ENCODE measurements at regions not wholly inside any gene's neighbourhood (a gene's known extent, or its start where the extent isn't known, plus 50 kb on each side); places are given as distances from the start of the nearest gene placed in this dataset.

DNA sequence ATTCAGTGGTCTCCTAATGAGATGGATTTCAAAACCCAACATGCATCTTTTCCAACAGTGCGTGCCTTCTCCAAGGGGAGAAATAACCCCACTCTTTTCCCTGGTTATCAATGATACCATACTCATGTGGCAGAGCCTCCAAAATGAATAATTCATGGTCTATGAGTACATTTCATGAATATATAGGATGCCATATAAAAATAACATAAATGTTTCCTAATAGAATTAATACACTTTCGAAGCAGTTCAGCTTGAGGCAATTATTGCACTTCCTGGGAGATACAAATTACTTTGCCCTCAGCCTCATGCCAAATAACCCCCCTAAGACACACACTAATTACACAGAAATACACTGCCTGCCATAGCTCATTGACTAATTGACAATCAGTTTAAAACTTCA lies 318.6 kb downstream of the ZSWIM6 start:
- in situ Hi-C loops (cut with HindIII; ENCODE audit: low sequenced_read_pairs): no loop called here

DNA sequence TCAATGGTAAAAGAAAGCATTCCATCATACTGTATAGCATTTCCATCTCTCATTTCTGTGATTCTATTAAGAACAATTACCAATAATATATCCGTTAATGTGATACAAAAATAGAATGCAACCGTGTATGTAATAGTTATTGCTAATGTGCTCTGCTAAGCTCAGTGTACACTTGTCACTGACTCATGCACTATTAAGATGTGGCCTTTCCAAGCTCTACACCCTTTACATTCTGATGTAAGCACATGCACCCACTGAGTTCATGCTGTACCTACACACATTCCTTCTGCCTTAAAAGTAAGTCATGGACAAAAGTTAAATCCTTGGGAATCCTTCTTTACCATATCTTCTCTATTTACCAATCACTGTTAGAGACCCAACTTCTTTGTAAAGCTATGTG lies 319.1 kb downstream of the ZSWIM6 start:
- in situ Hi-C loops (cut with HindIII; ENCODE audit: low sequenced_read_pairs): no loop called here

DNA sequence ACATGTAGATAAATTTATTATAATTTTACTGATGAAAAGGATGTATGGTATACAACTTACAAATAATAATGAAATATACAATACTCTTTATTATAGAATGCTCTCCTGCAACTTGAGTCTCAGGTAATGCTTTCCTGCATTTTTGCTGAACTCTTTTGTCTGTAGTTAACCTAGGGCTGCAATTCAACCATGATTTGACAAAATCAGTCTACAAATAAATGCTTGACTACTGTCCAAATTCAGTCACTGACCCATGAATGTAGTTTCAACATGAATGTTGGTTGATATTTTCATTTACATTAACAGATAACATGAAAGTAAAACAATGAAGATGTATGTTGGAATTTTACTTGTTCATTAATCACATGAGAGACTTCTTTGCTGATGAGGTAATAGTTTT lies 320.9 kb downstream of the ZSWIM6 start:
- in situ Hi-C loops (cut with HindIII; ENCODE audit: low sequenced_read_pairs): no loop called here

DNA sequence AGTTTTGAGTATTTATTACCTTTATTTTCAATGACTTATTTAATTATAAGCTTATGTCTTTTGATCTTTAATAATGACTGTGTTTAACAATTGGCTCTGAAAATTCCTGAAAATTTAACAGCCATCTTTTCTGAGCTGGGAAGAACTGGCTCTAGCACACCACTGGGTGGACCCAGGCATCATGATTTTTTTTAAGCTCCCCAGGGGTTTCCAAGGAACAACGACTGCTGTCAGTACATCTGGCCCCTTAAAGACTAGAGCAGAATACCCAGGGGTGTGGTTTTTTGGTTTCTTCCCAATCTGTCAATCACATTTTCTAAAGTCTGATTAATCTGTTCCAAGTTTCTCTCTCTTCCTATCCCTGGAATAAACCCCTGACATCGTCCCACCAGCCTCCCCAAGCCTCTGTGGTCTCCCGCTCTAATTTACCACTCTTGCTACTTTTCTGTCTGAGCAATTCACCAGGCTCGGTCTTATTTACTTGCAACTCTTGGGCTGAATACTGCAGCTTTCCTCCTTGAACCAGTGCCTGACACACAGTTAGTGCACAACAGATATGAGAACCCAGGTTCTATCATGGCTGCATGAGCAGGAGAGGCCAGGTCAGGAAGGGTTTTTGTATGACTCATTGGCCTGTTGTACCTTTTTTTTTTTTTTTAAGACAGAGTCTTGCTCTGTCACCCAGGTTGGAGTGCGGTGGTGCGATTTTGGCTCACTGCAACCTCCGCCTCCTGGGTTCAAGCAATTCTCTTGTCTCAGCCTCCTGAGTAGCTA lies 321.9 kb downstream of the ZSWIM6 start:
- in situ Hi-C loops (cut with HindIII; ENCODE audit: low sequenced_read_pairs): no loop called here

DNA sequence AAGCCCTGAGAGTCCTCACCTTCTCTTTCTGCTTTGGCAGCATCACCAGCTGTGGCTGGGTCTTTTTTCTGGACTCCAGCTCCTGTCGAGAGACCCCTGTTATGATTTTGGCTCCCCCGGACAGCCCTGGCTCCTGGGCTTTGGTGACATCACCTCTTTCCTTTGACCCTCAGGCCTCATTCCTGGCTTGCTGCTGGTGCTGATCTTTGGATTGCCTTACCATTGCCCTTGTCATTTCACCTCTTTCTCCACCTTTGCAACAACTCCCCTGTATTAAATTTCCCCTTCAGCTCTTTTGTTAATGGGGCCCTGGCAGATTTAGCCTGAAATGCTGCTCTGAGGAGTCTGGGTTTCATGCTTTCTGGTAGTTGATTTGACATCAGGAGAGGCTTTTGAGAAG lies 322.8 kb downstream of the ZSWIM6 start:
- in situ Hi-C loops (cut with HindIII; ENCODE audit: low sequenced_read_pairs): no loop called here

DNA sequence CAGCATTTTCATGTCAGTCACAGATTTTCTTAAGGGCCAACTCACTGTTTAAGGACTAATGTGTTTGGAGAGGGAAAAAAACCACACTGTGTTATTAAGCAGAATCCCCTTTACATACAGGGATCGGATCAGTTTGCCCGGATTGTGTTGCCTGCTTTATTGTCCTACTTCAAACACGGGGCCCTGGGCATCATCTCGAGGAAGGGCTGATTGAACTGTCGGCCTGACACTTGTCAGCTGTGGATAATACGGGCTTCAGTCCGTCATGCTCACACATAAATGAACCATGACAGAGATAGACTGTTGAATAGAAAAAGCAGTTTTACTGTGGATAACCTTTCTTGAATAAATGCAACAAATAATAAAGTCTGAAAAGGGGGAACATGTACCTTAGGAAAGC lies 325.0 kb downstream of the ZSWIM6 start:
- in situ Hi-C loops (cut with HindIII; ENCODE audit: low sequenced_read_pairs): no loop called here

DNA sequence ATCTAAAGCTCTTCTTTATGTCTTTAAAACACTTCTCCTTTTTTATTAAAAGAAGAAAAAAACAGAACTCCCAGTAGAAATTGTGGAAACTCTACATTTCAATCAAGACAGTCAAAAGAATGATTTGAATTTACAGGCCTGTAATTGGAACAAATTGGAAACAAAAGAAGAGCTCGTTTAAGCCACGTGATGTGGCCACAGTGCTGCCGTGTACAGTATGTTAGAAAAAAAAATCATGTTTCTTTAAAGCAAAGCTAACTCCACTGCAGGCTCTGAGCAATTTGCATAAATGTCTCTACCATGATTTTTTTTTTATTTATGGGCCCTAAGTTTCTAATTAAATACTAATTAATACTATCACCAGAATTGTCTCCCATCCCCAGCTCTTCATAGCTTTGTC lies 325.6 kb downstream of the ZSWIM6 start:
- in situ Hi-C loops (cut with HindIII; ENCODE audit: low sequenced_read_pairs): no loop called here

DNA sequence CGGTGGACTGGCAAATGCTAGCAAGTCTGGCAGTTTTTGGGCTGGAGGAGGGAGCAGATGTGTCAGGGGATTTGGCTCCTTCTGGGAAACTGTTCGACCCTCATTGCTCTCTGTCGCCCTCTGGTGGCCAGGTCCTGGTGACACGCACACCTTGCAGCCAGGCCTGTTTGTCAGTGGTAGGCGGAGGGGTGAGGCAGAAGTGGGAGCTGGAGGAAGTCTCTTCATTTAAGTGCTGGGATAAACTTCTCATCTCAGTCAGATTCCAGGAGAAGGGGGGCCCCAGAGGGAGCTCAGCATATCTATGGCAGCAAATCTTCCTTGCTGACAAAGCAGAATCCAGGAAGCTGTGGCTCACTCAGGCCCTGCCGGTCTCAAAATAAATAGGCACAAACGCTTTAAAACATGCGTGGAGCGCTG lies 326.5 kb downstream of the ZSWIM6 start:
- in situ Hi-C loops (cut with HindIII; ENCODE audit: low sequenced_read_pairs): no loop called here

DNA sequence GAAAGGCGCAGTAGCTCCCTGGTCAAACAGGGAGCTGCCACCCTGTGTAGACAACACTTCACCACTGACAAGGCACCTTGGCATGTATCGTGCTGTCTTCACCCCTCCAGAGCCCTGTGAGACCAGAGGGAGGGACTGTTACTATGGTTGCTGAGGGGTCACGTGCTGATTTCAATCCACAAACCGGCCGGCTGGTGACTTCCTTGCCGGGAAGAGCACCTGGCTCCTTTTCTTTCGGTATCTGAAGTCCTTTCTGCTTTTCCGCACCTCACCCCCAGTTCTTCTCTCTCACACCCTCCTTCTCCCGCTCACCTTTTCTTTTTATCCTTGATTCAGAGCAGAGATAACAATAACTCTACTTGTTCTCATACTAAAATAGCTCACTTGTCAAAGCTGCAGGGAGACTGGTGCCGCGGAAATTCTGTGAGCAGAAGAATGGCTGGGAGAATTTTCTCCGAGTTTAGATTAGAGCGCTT lies 327.2 kb downstream of the ZSWIM6 start:
- in situ Hi-C loops (cut with HindIII; ENCODE audit: low sequenced_read_pairs): no loop called here

DNA sequence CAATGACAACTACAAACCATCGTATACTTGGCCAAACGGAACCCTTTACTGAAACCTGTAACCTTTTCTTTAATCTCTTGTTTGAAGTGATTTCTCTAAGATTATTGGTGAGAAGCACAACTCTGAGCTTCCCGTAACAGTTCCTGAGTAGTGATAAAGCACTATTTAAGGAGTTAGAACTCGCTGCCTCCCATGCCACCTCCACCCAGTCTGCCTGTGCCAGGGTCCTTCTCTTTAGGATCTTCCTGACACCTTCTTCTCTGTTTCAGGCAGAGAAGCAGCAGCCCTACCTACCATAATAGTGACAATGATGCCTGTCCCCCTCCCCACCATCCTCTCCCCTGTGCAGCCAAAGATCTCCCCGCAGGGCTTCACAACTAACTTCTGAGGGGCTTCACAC lies 330.6 kb downstream of the ZSWIM6 start:
- in situ Hi-C loops (cut with HindIII; ENCODE audit: low sequenced_read_pairs): no loop called here

DNA sequence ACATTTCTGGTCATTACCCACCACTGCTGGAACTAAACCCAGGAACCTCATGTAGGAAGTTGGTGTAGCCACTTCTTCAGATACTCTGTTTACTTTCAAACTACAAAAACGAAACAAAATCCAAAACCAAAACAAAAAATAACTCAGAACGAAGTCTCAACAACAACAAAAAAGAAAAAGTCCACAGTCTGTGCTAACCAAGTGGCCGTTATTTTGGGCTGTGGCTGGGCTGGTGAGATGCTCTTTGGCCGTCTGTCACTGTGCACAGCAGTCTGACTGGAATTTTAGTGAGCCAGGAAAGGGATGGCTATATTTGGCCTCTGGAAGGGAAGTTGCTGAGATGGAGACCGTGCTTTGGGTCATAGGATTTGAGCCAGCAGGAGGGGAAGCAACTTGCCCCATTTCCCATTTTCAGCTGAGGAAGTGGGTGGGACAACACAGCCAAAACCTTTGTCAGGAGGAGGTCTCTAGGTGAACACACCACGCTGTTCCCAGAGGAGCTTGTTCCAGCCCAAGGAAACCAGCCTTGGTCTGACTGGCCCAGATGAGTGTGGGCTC lies 334.1 kb downstream of the ZSWIM6 start:
- in situ Hi-C loops (cut with HindIII; ENCODE audit: low sequenced_read_pairs): no loop called here

DNA sequence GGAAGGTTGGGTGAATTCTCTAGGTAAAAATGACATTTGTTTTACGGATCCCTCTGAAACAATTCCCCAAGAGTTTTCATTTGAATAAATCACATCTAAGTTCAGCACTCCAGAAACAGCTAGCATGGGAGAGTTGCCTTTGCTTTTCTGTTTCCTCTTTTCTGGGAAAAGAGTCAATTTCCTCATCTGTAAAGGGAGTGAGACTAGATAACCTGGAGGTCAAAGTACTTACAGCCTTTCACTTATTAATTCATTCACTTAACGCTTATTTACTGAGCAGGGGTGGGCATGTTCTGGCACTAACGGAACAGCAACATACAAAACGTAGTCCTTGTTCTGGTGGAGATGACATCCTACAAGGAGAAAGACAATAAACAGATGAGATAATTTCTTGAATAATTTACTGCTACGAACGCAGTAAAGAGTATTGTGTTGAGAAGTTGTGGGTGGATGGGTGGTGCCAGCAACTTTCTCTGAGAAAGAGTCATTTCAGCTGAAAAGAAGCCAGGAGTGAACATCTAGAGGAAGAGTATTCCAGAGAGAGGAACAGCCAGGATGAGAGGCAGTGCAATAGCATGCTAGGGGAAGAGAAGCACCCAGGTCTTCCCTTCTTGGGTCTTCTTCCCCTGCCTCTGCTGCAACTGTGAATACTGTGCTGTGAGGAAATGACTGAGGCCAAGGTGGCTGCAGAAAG lies 335.6 kb downstream of the ZSWIM6 start:
- in situ Hi-C loops (cut with HindIII; ENCODE audit: low sequenced_read_pairs): no loop called here

DNA sequence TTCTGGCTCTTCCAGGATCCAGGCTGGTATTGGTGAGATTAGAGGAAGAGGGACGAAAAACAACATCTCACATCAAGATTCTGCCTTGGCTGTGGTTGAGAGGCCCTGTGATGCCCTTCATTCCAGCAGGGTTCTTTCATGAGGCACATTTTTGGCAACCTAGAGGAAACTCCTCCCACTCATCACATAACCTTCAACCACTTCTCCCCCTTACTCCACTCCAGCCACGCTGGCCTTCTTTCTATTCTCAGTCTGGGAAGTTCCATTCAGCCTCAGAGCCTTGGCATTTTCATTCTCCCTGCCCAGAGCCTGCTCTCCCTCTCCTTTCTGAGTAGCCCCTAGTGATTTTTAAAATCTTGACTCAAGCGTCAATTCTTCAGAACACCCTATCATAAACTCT lies 337.5 kb downstream of the ZSWIM6 start:
- in situ Hi-C loops (cut with HindIII; ENCODE audit: low sequenced_read_pairs): no loop called here

DNA sequence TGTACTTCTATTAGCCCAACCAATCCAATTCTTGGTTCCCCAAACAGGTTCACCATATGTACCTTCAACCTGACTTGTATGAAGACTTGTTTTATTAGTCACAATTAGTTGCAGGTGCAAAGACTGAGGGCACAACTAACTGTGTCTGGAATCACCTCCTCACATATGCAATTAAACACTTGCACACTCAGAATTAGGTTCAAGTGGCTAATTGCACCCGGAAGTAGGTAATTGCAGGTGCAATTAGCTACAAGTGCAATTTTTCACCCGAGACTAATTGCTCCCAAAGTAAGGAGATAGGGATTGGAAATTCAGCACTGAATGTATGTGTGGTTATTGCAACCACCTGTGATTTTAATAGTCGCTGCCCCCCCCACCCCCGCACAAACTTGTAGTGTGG lies 338.9 kb downstream of the ZSWIM6 start:
- in situ Hi-C loops (cut with HindIII; ENCODE audit: low sequenced_read_pairs): no loop called here

DNA sequence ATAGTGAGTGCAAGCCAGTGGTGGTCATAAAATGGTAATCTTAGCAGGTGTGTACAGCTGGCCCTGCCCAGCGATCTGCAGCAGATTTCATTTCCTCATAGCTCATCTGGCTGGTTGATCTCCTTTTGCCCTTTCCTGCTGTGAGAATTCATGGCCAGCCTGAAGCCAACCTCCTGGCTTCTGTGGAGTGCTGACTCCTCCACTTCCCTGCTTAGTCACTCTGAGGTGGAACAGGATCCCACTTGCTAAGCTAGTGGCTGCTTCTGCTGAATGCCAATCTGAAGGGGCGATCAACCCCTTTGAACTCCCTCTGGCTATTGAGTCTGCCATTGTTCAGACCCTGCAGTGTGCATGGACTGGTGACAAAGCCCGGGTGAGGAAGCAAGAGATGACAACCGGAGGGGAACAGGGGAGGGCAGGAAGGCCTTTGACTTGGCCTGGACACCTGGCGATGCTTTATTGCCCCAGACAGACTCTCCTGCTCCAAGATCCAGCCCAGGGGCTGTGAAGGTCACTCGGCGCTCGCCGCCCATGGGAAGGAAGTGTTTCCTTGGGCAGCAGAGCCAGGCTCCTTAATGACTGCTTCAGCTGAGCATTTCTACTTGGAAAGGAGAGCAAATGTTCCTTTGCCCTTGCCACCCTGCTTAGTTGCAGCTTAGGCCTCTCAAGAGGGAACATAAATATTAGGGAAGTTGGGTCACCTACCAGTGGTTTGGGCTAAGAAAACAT lies 341.1 kb downstream of the ZSWIM6 start:
- in situ Hi-C loops (cut with HindIII; ENCODE audit: low sequenced_read_pairs): no loop called here

DNA sequence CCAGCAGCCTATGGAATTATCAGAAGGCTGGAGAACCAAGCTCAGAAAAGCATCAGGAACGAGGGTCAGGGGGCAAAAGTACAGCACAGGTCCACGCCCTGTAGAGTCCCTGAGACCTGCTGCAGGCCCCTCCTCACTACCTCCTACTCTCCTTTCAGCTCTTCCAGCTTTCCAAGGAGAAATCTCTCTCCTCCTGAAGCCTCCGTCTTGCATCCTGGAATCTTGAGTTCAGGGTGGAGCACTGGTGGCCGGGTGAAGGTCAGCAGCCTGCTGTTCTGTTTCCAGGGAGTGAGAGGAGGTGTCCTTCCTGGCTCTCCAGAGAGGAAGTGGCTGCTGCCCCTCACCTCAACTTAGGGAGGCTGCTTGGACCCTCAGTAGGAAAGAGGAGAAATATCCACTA lies 342.3 kb downstream of the ZSWIM6 start:
- in situ Hi-C loops (cut with HindIII; ENCODE audit: low sequenced_read_pairs): no loop called here

DNA sequence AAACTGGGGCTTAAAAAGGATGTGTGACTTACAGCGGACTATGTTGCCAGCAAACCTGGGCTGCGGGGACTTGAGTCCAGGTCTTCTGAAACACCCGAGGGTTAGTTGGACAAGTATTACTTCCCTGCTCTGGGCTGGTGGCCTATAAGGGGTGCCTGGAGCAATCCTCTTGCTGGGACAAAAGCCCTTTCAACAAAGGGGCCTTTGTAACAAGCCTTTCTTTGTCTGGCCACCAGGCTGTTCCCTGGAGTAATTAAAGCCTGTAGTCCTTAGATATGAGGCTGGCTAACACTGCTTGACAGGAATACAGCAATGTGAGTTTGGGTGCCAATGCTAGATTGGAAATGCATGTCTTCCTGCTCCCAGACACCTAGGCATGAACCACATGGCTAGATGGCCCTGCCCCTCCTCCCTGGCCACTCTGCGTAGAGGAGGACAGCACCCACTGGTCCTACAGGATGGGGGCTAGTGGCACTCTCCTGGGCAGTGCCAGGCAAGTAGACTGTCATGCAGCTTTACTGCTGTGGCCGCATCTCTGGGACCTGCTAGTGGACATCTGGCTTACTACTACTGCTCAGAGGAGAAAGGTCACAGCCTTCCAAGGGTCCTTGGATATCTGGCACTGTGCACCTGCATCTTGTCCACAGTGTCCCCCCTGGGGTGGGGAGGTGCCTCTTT lies 343.1 kb downstream of the ZSWIM6 start:
- in situ Hi-C loops (cut with HindIII; ENCODE audit: low sequenced_read_pairs): no loop called here

DNA sequence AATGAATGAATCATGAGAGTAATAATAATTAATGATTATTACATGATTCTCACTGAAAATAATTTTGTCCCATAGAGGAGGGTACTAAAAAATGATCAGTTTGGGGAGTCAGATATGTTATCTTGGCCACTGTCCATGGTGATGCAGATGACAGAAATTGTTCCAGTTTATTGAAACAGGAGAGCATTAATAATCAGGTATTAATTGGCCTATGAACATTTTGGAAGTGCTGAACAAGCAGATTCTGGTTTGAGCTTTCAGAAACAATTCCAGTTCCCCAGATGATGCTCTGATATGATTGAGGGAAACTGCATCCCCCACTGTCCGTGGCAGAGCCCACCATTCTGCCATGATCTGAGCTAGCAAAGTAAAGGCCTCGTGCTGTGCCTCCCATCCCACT lies 345.2 kb downstream of the ZSWIM6 start:
- in situ Hi-C loops (cut with HindIII; ENCODE audit: low sequenced_read_pairs): no loop called here

DNA sequence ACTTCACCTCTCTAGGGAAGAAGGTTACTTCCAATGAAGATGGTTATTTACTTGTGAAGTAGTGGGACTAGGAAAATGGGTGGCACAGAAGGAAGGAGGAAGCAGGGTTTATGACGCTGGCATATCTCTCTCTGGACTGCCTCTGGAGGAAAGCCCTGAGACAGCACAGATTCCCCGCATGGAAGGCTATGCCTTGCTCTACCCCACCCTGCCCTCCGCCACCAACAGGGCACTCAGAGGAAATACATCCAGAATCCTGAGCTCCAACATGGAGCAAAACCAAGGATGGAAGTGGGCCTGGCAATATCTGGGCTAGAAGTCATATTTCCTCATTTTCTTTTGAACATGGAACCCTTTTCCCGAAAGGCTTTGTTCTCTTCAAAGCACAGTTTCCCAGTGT lies 346.9 kb downstream of the ZSWIM6 start:
- in situ Hi-C loops (cut with HindIII; ENCODE audit: low sequenced_read_pairs): no loop called here

DNA sequence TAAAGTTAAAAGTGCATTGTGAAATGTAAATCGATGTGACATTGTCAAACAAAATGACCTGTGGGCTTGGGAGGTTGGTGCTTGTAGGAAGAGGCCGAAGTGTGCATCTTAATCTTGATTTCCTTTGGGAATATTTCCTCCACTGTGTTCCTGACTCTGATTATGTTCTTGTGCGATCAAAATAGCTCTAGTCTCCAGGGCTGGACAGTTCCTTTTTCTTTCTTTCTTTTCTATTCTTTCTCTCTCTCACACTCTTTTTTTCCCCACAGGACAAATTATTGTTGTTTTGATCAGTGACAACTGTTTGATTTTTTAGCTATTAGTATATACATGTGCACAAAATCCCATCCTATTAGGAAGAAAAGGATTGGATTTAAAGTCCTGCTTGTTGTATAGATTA lies 347.5 kb downstream of the ZSWIM6 start:
- in situ Hi-C loops (cut with HindIII; ENCODE audit: low sequenced_read_pairs): no loop called here

DNA sequence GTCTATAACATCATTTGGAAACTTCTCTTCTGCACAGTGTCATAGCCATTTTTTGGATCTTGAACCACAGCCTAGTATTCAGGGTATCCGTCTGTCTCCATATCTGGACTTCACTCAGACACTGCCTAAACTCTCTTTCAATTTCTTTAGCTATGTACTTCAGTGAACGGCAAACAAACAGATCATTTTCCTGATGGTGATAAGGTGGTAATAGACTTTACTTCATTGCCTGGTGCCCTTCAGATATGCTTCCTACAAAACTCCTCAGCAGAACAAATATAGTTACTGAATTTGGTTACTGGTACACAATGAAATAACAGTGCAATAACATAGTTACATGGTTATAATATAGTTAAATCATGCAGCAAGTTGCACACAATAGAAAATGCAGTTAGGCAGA lies 348.2 kb downstream of the ZSWIM6 start:
- in situ Hi-C loops (cut with HindIII; ENCODE audit: low sequenced_read_pairs): no loop called here
